Osteoblast (primary cell): ENCODE measurements at regions not wholly inside any gene's neighbourhood (a gene's known extent, or its start where the extent isn't known, plus 50 kb on each side); places are given as distances from the start of the nearest gene placed in this dataset.

Source experiments
- DNase-seq: peaks from one replicate; pipeline ENCODE4 v3.0.0; 2011; ENCODE audit warnings: low spot score, mixed read lengths; ENCODE audit not compliant: insufficient read length; ENCODE audit errors: missing footprints
- H2AFZ ChIP-seq: 2 replicates; pipeline ENCODE4 v1.6.0; 2011; ENCODE audit warnings: mild to moderate bottlenecking, low read length
- H3K27ac ChIP-seq: 2 replicates; pipeline ENCODE4 v1.5.1; 2011; ENCODE audit warnings: mild to moderate bottlenecking, low read depth, low read length, moderate library complexity
- H3K27me3 ChIP-seq: 2 replicates; pipeline ENCODE4 v1.6.0; 2012; ENCODE audit warnings: mild to moderate bottlenecking, control low read depth, inconsistent platforms, low read length, moderate library complexity; ENCODE audit not compliant: insufficient read depth
- H3K36me3 ChIP-seq: 2 replicates; pipeline ENCODE4 v1.5.1; 2011; ENCODE audit warnings: mild to moderate bottlenecking, low read length, control low read depth, moderate library complexity; ENCODE audit not compliant: insufficient read depth
- H3K4me1 ChIP-seq: 2 replicates; pipeline ENCODE4 v1.5.1; 2011; ENCODE audit warnings: mild to moderate bottlenecking, low read length, control low read depth, moderate library complexity; ENCODE audit not compliant: insufficient read depth
- H3K4me2 ChIP-seq: 2 replicates; pipeline ENCODE4 v1.6.0; 2011; ENCODE audit warnings: mild to moderate bottlenecking, low read length; ENCODE audit not compliant: insufficient read depth
- H3K4me3 ChIP-seq: fragments of 200-600 bp; sonication (generic); 3 replicates; pipeline ENCODE4 v1.5.1; 2012; ENCODE audit warnings: mild to moderate bottlenecking, low read length, inconsistent platforms; ENCODE audit not compliant: insufficient read depth
- H3K79me2 ChIP-seq: 2 replicates; pipeline ENCODE4 v1.6.0; 2012; ENCODE audit warnings: mild to moderate bottlenecking, low read length, control low read depth, inconsistent platforms; ENCODE audit not compliant: insufficient read depth
- H3K9me3 ChIP-seq: 2 replicates; pipeline ENCODE4 v1.5.1; 2011; ENCODE audit warnings: low read depth, low read length, control low read depth
- H4K20me1 ChIP-seq: 2 replicates; pipeline ENCODE4 v1.6.0; 2012; ENCODE audit warnings: mild to moderate bottlenecking, low read length, control low read depth; ENCODE audit not compliant: insufficient read depth
- CTCF ChIP-seq: IDR thresholded peaks from 2 replicates; pipeline ENCODE4 v1.5.1; 2011; ENCODE audit warnings: mild to moderate bottlenecking, low read depth, low read length, moderate library complexity; ENCODE audit errors: extremely low read depth

- no peak overlapping the region for H3K4me3 ChIP-seq
- TF ChIP-seq CTCF, result no peak
Measured at GRCh38 chr11:42890773-42891172, 421.0 kb upstream of the API5 start.

GRCh38 chr11:42901084-42901483 is 410.7 kb upstream of the API5 start:
- Histone ChIP-seq H3K79me2 (no peaks in the 10 kb centered on the region), H4K20me1 (no peaks in the 10 kb centered on the region), H3K27ac (no peak overlapping the region), H3K4me3 (no peak overlapping the region), H3K4me1 (no peaks in the 10 kb centered on the region), H3K27me3 (no peaks in the 10 kb centered on the region), H3K4me2 (no peak overlapping the region), H3K9me3 (no peaks in the 10 kb centered on the region), H3K36me3 (no peaks in the 10 kb centered on the region), H2AFZ (no peak overlapping the region)
- no peak for DNase-seq
- TF ChIP-seq CTCF, result no peak

More at GRCh38 chr11:42890773-42891172, 421.0 kb upstream of the API5 start:
- Histone ChIP-seq H3K9me3 (peaks cover 2% of the 10 kb centered on the region), H3K79me2 (no peaks in the 10 kb centered on the region), H3K27me3 (no peaks in the 10 kb centered on the region), H3K4me1 (no peaks in the 10 kb centered on the region), H3K36me3 (no peaks in the 10 kb centered on the region), H2AFZ (no peak overlapping the region), H4K20me1 (no peaks in the 10 kb centered on the region), H3K4me2 (no peak overlapping the region), H3K27ac (no peak overlapping the region)
- no peak for DNase-seq

- H3K9me3 ChIP-seq, result no peaks in the 10 kb centered on the region
- no peaks in the 10 kb centered on the region for H3K79me2 ChIP-seq
- no peaks in the 10 kb centered on the region for H4K20me1 ChIP-seq
- H3K27me3 ChIP-seq, result no peaks in the 10 kb centered on the region
- no peak overlapping the region for H2AFZ ChIP-seq
- no peak overlapping the region for H3K4me2 ChIP-seq
- H3K27ac ChIP-seq, result no peak overlapping the region
- TF ChIP-seq CTCF, result no peak
- DNase-seq, result no peak
- H3K4me3 ChIP-seq, result no peak overlapping the region
- no peaks in the 10 kb centered on the region for H3K36me3 ChIP-seq
- no peaks in the 10 kb centered on the region for H3K4me1 ChIP-seq
Measured at GRCh38 chr11:42906226-42906625, 405.6 kb upstream of the API5 start.

- Histone ChIP-seq H3K79me2 (no peaks in the 10 kb centered on the region), H3K27me3 (no peaks in the 10 kb centered on the region), H4K20me1 (no peaks in the 10 kb centered on the region), H3K36me3 (no peaks in the 10 kb centered on the region), H3K9me3 (no peaks in the 10 kb centered on the region), H3K4me2 (no peak overlapping the region), H3K4me1 (no peaks in the 10 kb centered on the region), H2AFZ (no peak overlapping the region), H3K27ac (no peak overlapping the region), H3K4me3 (no peak overlapping the region)
- DNase-seq, result no peak
- no peak for TF ChIP-seq CTCF
Measured at GRCh38 chr11:42913731-42914130, 398.1 kb upstream of the API5 start.
